ENCODE measurements at regions not wholly inside any gene's neighbourhood (a gene's known extent, or its start where the extent isn't known, plus 50 kb on each side); places are given as distances from the start of the nearest gene placed in this dataset.

DNA sequence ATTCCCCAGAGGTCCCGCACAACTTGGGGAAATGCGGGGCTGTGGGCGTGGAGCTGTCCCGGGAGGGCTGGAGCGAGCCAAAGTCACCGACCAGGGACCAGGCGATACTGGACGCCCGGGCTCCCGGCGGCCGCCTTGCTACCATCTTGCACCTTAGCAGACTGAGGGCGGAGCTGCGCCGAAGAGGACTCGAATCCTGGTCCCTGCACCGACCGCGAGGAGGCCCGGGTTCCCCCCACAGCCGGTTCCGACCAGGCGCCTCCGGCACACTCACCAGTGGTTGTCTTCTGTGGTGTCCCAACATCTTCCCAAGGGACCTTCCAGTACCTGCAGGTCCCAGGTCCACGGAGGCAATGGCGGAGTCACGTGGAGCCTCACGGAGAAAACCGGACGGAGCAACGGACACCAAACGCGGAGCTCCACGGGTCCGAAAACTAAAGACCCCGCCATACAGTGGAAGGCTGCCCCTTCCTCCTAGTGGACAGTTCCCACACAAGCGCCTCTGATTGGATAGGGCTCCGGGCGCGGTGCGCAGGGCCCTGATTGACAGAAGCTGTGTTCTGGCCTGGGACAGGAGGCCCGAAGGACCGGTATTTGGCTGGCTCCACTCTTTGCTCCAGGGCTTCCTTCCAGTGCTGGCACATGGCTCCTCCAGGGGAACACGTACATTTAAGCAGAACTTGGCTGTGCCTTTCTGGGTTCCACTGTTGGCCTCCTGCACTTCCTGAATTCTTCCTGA, 124.6 kb upstream of the ZNF479 start:
- no peak for DNase-seq

DNA sequence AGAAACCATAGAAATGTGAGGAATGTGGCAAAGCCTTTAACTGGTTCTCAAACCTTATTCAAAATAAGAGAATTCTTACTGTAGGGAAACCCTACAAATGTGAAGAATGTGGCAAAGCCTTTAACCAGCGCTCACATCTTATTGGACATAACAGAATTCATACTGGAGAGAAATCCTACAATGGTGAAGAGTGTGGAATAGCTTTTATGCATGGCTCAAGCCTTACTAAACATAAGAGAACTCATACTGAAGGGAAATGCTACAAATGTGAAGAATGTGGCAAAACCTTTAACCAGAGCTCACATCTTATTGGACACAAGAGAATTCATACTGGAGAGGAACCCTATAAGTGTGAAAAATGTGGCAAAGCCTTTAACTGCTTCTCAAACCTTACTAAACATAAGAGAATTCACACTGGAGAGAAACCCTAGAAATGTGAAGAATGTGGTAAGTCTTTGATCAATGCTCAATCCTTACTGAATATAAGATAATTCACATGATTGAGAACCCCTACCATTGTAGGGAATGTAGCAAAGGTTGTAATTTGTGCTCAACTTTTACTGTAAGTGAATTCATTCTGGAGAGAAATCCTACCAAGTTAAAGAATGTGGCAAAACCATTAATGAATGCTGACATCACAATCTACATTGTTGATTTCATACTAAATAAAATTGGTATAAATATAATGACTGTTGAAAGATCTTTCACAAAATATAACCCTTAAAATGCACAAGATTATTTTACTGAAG, 142.5 kb upstream of the ZNF479 start:
- DNase-seq, result no peak

DNA sequence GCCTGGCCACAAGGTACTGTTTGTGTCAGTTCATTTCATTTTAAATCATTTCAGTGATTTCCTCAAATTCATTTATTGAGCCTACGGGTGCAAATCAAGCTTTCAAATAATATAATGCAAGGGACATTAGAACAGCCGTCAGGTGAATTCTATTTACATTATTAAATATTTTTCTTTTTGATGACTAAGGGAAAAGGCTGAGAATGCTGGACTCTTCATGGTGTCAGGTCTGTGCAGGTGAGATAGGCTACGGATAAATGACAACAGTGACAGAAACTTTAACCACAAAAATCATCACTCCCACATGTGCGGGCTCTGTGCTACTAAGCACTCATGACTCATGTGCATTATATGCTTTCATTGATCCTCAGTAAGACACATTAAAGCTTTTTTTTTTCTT, 149.2 kb upstream of the ZNF716 start:
- no peak for DNase-seq

DNA sequence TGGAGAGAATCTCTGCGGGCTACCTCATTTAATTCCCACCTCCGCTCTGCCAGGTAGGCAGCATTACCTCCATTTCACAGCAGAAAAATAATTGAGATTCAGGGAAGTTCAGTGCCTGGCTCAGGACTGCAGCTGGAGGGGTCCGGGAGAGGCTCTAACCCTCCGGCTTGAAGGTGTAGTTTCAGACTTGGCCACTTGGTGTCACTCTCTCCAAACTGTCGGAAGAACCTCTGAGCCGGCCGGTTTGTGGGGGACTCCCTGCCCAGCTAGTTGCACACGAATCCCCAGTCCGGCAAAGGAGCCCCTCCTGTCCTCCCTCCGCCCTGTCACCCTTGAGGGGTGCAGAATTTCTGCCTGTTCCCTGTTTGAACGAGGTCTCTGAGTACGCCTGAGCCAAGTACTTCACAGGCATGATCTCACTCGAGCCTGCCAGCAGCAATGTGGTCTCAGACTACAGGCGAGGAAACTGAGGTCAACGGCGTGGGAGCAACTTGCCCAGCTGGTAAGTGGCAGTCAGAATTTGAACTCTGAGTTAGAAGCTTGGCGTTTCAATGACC, 144.7 kb upstream of the ZNF716 start:
- no peak for DNase-seq

DNA sequence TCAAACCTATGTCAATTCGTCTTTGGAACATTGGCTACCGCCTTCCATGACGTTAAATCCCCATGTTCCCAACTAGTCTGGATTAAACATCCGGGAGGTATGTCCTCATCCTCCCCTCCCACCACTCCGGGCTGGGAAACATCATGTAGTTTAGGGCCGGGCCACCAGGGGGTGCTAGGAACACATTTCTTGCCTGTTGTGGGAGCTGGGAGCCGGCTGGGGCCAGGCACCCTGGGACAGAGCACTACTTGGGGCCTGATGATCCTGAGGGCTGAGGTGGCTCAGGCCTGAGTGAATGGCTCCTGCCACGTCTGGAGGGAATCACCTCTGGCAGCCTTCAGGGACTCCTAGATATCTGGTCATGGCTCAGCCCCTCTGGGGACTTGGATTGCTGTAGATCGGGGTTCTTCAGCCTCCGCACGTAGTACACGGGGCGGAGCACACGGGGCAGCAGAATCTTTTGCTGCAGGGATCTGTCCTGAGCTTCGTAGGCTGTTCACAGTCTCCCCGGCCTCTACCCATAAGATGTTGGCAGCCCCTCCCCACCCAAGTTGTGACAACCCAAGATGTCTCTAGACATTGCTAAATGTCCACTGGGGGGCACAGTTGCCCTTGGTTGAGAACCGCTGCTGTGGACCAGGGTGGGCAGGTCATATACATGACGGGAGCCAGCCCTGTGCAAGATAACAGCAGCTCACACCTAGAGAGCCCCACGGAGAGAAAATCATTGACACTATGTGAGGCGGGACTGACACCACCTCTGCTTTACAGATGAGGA, 141.2 kb upstream of the ZNF716 start:
- DNase-seq, result no peak

DNA sequence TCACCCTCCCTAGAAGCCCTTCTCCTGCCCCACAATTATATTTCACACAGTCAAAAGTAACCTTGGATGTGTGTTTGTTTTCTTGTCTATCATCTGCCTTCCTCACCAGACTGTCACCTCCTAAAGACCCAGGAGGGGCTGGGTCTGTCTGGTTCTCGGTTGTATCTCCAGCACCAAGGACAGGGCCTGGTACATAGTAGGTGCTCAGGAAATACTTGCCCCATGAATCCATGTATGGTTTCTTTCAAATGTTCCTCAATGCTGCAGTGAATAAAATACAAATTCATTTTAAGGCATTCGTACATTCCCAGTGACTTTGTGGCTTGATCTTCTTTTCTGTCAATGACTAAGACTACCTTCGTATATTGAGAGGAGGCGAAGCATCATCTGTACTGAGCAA, 122.9 kb upstream of the ZNF716 start:
- no peak for DNase-seq

DNA sequence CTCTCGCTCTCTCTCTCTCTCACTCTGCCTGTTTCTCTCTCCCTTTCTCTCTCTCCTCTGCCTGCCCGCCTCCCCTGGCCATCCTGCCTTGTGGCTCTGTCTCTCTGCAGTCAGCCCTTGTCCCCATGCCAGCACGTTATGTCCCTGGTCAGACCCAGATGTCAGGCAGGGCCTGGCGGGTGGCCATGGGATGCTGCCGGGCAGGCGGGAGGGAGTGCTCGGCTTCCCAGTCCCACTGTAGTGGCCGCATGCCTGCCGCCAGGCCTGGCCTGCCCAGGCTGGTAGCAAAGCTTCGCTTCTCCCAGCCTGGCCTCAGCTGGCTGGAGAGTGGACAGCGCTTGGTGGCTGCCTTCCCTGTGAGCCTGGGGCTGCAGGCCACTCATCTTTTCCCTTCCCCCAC, 121.5 kb upstream of the ZNF716 start:
- DNase-seq, result no peak

DNA sequence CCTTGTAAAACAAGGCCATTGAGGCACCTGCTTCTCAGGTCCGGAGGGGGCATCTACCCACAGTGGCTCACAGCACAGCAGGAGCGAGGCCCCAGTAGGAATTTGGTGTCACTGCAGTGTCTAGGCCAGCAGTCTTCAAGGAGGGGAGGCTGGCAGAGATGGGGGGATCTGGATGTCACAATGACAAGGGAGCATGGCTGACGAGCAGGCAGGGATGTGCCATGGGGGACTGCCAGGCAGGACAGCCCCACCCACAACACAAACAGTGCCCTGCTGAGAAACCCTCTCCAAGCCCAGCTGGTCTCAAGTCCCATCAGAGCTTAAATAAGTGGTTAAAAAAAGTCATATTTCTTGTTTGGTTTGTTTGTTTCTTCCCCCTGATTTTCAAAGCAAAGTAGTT, 121.0 kb upstream of the ZNF716 start:
- no peak for DNase-seq

DNA sequence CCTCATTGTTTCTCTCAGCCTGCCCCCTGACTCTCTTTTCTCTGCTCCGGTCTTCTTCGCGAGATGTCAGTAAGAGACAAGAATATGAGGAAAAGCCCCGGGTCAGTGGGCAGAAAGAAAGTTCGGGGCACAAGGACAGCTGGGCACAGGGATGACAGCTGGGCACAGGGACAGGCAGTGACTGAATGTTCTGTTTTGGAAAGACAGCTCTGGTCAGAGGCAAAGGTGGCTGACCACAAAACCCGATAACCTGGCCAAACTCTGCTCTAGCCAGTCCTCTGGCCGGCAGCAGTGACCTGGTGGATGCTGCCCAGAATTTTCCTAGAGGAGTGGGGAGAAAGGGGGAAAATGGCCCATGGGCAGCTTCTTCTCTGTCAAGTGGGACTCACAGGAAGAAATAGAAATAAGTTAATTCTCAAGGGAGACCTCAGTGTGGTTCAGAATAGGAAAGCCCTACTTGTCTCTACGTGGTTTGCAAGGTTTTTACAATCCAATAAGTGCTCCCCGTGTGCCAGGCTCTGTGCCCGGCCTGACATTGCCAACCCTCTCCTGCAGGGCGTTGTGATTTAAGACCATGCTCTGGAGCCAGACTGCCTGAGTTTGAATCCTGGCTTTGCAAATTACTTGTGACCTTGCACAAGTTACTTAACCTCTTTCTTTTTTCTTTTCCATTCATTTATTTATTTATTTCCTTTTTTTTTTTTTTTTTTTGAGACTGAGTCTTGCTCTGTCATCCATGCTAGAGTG, 110.6 kb upstream of the ZNF716 start:
- DNase-seq, result no peak

DNA sequence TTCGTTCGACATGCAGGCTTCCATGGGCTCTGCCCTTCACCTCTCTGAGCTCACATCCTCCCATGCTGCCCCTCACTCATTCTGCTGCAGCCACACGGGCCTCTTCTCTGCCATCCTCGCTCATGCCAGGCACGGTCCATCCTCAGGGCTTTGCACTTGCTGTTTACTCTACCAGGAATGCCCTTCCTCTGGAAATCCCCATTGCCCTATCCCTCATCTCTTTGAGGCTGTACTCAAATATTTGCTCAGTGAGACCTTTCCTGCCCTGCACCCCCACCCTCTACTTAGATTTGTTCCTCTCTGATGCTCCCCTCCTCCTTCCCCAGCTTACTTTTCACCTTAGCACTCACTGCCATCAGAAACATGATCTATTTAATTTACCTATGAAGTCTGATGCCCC, 107.0 kb upstream of the ZNF716 start:
- no peak for DNase-seq

DNA sequence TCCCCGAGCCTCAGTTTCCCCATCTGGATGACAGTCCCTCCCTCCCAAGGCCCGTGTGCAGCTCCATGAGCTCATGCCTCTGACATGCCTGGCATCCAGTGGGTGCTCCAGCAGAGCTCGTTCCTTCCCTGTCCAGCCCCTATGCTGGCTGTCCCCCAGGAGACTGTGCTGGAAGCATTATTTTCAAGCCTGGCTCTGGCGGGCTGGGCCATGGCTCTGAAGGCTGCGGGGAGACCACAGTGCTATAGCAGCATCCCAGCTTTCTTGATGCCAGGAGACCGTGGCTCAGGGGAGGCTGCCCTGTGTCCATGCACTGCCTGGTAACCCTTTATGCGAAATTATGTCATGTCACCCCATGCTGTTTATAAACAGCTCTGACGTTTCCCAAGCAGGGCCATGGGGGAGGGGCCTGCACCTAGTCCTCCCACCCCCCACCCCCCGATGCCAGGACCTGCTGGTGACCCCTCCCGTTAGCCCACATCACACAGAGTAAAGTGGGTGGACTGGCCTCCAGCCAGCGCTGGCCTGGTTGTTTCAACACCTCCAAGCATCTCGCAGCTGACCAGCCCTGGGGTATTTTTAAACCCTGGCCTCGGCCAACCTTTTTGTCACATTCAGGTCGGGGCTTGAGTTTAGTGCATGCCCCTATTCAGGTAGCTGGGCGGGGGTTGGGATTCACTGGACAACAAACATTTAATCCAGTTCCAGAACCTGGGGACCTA, 105.9 kb upstream of the ZNF716 start:
- DNase-seq, result no peak

DNA sequence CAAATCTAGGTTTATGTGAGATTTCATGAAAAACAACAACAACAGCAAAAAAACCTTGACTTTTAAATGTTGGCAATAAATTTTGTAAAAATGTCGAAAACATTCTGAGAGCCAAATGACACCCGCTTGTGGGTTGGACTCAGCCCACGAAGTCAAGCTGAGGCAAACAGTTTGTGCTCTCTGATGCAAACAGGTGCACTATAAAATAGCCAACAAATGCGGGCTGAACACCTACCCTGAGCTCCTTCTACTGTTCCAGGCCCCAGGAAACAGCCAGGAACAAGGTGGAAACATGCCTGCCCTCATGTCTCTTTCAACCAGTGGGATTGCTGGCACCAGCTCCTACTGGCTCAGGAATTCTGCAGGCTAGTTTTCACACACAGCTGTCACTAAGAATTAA, 105.0 kb upstream of the ZNF716 start:
- no peak for DNase-seq

DNA sequence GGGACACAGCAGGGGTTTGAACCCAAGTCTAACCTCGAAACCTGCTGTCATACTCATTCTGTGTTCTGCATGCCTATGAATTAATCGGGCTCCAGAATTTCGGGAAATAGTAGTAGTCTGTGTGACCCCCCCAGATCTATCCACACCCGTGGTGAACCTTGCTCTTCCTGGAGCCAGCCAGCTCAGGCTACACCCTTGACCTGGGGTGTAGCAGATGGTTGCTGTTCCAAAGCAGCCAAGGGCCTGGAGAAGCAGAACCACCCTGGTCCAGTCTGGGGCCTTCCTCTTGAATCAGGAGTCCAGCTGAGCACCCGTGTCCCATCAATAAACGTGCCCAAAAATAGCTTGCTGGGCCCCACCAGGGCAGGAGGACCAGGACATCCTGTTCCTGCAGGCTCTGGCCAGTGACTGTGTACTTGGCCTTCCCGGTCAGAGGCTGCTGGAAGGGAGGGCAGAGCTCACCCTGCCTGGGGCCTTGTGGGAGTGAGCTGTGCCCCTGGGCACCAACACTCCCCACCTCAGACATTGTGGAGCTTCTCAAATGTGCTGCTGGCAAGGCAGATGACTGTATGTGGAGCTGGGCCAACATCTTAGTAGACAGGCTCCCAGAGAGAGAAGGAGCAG, 101.2 kb upstream of the ZNF716 start:
- no peak for DNase-seq

DNA sequence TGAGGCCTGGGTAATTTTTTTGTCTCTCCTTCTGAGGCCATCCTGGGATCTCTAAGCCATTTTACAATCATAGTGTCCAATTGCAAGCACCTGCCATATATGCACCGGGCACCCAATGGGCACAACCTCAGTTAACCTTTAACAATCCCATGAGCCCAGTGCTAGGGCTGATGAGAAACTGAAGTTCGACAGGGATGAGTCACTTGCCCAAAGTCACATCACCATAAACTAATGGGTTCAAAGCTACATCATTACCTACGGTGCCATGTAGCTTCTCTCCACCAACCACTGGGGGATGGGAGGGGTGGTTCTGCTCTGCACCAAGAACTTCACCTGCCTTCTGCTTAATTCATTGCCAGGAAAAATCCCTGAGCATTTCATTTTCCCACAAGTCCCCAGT, 95.8 kb upstream of the ZNF716 start:
- no peak for DNase-seq

DNA sequence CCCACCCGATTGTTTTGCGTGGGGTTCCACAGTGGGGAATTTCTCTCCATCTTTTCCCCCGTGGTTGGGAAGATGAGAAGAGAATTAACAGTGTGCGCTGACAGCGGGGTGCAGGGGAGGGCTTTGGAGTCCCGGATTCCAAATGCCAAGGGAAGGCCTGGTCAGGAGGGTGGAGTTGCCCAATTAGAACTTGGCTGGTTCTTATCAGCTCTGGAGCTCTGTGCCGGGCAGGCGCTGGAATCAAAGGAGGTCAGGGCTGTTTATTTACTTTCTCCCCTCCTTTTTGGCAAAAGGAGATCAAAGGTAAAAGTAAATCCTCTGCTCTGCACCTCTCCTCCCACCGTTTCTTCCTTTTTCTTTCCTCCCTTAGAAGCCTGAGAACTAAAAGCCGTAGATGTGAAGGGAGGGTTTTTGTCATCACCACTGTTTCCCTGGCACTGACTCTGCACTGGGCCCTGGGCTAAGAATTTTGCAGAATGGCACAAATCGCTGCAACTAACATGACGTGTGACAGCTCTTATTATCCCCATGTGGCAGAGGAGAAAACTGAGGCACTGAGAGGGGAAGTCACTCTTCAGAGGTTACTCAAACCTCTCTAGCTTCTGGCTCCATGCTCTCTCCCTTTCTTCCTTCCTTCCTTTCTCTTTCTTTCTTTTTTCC, 95.2 kb upstream of the ZNF716 start:
- no peak for DNase-seq

DNA sequence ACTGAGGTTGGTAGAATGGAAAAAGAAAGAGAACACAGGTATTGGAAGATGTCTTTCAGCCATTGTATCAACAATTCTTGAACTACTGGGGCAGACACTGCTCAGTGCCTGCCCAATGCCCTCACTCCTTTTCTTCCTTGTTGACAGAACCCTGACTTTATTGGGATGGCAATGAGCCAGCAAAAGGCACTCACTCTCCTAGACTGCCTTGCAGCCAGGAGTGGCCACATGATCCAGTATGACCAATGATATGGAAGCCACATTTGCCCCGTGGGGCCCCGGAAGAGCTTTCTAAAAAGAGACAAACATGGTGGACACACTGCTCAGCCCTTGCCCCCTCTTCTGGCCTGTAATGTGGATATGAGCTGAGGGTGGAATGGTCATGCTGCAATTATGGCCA, 88.6 kb upstream of the ZNF716 start:
- no peak for DNase-seq

DNA sequence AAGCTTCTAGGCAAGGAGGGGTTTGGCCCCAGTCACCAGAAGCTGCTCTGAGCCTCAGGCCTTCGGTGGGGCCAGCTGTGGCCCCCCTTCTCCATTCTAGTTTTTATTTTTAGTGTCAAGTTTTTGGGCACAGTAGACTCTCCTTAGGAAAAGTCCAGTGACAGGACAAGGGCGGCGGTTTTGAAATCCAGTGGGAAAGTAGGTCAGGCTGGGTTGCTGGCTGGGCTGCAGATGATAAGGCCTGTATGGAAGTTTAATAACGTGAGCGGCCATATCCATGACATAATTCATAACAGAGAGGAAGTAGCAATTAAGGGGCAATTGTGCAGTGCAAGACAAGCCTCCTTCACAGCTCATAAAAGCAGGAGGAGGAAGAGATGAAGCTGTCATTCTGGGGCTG, 87.1 kb upstream of the ZNF716 start:
- no peak for DNase-seq

DNA sequence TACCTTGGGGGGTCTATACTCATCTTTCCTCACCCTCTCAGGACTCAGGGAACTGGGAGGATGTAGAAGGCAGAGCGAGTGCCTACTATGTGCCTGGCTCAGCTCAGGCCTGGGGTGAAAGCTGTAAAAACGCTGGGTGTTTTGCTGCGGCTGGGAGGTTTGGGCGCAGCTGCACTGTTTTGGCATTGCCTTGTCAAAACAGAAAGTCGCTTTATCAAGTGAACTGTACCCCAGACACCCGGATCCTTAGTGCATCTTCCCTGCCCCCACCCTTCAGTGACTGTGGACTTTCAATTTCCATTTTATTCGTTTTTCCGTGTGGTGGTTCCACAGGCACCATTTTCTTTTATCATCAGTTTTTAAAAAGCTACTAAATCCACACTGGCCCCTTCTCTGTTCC, 86.7 kb upstream of the ZNF716 start:
- no peak for DNase-seq

DNA sequence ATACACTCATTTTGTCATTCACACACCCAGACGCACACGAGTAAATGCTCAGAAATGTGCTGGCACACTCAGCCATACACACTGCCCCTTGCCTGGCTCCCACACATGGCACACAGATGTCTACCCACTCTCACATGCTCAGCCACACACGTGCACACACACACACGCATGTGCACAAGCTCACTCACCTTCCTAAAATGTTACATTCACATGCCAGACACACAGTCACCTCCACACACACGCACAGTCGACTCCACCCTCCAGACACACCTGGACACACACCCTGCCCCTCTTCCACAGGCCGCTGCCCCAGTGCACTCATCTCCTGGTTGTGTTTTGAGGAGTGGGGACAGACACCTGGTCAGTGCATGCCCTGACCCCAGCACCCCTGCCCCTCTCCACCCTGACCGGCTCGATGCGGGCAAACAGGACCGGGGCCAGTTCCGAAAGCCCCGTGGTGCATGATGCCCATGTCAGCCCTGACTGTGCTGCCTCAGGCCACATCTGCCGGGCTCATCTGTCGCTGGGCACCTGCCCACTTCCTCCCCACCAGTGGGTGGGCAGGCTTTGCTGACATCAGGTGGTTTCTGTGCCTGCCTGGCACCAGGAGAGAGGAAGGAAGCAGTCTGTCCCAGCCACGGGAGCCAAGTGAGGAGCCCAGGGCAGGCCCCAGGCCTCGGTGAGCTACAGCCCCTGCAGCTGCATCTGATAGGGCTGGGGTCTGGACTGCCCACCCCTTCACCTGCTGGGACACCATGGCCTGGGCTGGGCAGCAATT, 84.9 kb upstream of the ZNF716 start:
- no peak for DNase-seq

DNA sequence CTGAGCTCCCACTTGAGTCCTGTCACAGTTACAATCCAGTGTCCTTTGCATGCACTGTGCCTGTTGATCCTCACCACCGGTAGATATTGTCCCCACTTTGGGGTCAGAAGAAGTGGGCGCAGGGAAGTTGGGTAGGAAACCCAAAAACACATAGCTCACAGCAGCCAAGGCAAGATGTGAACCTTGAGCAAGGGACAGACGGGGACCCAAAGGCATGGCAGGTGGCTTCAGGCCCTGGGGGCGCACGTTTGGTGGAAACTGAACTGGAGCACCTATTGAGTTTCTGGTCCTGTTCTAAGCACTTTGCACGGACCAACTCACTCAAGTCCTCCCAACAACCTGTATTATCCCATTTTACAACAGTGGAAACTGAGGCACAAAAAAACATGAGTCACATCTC, 82.8 kb upstream of the ZNF716 start:
- DNase-seq, result no peak

Measured in NCI-H2227 treated with DMSO at 0.1 percent for 48 hours (cell line).